Neural crest cell (in vitro differentiated cells): ENCODE measurements at regions not wholly inside any gene's neighbourhood (a gene's known extent, or its start where the extent isn't known, plus 50 kb on each side); places are given as distances from the start of the nearest gene placed in this dataset.

Source experiments
- DNase-seq: peaks from one replicate; pipeline ENCODE4 v3.0.0; 2021; ENCODE audit warnings: low read depth, mixed read lengths, low spot score
- H3K27ac Mint-ChIP-seq: one replicate; pipeline ENCODE4 v1.8.0; 2021; ENCODE audit warnings: mild to moderate bottlenecking, mixed read lengths; ENCODE audit not compliant: unreplicated experiment
- H3K27me3 Mint-ChIP-seq: 2 replicates; pipeline ENCODE4 v1.8.0; 2021; ENCODE audit warnings: low read depth, mild to moderate bottlenecking, mixed read lengths
- H3K36me3 Mint-ChIP-seq: 2 replicates; pipeline ENCODE4 v1.8.0; 2021; ENCODE audit warnings: low read depth, mild to moderate bottlenecking, mixed read lengths
- H3K4me1 Mint-ChIP-seq: 2 replicates; pipeline ENCODE4 v1.8.0; 2021; ENCODE audit warnings: mixed read lengths
- H3K4me3 Mint-ChIP-seq: one replicate; pipeline ENCODE4 v1.8.0; 2021; ENCODE audit warnings: mild to moderate bottlenecking, mixed read lengths
- H3K9me3 Mint-ChIP-seq: 2 replicates; pipeline ENCODE4 v1.8.0; 2021; ENCODE audit warnings: mixed read lengths
- CTCF ChIP-seq: fragments of 200-600 bp; sonication (generic); conservative IDR thresholded peaks from 2 replicates; pipeline ENCODE4 v1.5.0; 2021; ENCODE audit warnings: antibody characterized with exemption, mild to moderate bottlenecking

- Mint-ChIP-seq H3K36me3 (no peaks in the 10 kb centered on the region), H3K4me1 (no peaks in the 10 kb centered on the region), H3K27me3 (no peaks in the 10 kb centered on the region), H3K9me3 (peaks cover 3% of the 10 kb centered on the region), H3K4me3 (no peak overlapping the region), H3K27ac (peak overlapping the region; percentile 50)
- DNase-seq: no peak
- TF ChIP-seq CTCF: no peak
These were observed 75.2 kb upstream of the SLC14A2 start for GRCh38 chr18:45540125-45540524.

- no peaks in the 10 kb centered on the region for H3K9me3 Mint-ChIP-seq
- no peak for TF ChIP-seq CTCF
- H3K27ac Mint-ChIP-seq: no peak overlapping the region
- H3K27me3 Mint-ChIP-seq: no peaks in the 10 kb centered on the region
- H3K4me3 Mint-ChIP-seq: no peak overlapping the region
- H3K4me1 Mint-ChIP-seq: no peaks in the 10 kb centered on the region
- no peak for DNase-seq
- no peaks in the 10 kb centered on the region for H3K36me3 Mint-ChIP-seq
These were observed 73.9 kb upstream of the SLC14A2 start for GRCh38 chr18:45541421-45541820.

- H3K27ac Mint-ChIP-seq: no peak overlapping the region
- no peak overlapping the region for H3K4me3 Mint-ChIP-seq
- TF ChIP-seq CTCF: no peak
- H3K4me1 Mint-ChIP-seq: no peaks in the 10 kb centered on the region
- no peaks in the 10 kb centered on the region for H3K9me3 Mint-ChIP-seq
- no peak for DNase-seq
- no peaks in the 10 kb centered on the region for H3K27me3 Mint-ChIP-seq
- H3K36me3 Mint-ChIP-seq: no peaks in the 10 kb centered on the region
These were observed 73.2 kb upstream of the SLC14A2 start for GRCh38 chr18:45542043-45542442.

- Mint-ChIP-seq H3K27me3 (no peaks in the 10 kb centered on the region), H3K4me1 (no peaks in the 10 kb centered on the region), H3K9me3 (no peaks in the 10 kb centered on the region), H3K27ac (no peak overlapping the region), H3K4me3 (no peak overlapping the region), H3K36me3 (no peaks in the 10 kb centered on the region)
- no peak for TF ChIP-seq CTCF
- DNase-seq: no peak
These were observed 67.4 kb upstream of the SLC14A2 start for GRCh38 chr18:45547910-45548309.

GRCh38 chr18:45548614-45549013 is 66.7 kb upstream of the SLC14A2 start:
- H3K27ac Mint-ChIP-seq: no peak overlapping the region
- no peak overlapping the region for H3K4me3 Mint-ChIP-seq
- H3K9me3 Mint-ChIP-seq: no peaks in the 10 kb centered on the region
- H3K36me3 Mint-ChIP-seq: no peaks in the 10 kb centered on the region
- no peak for DNase-seq
- H3K27me3 Mint-ChIP-seq: no peaks in the 10 kb centered on the region
- no peak for TF ChIP-seq CTCF
- no peaks in the 10 kb centered on the region for H3K4me1 Mint-ChIP-seq

GRCh38 chr18:45549290-45549689 is 66.0 kb upstream of the SLC14A2 start:
- Mint-ChIP-seq H3K9me3 (no peaks in the 10 kb centered on the region), H3K4me1 (no peaks in the 10 kb centered on the region), H3K4me3 (no peak overlapping the region), H3K27me3 (no peaks in the 10 kb centered on the region), H3K27ac (no peak overlapping the region), H3K36me3 (no peaks in the 10 kb centered on the region)
- TF ChIP-seq CTCF: no peak
- no peak for DNase-seq
